ENCODE measurements at regions not wholly inside any gene's neighbourhood (a gene's known extent, or its start where the extent isn't known, plus 50 kb on each side); places are given as distances from the start of the nearest gene placed in this dataset.

DNA sequence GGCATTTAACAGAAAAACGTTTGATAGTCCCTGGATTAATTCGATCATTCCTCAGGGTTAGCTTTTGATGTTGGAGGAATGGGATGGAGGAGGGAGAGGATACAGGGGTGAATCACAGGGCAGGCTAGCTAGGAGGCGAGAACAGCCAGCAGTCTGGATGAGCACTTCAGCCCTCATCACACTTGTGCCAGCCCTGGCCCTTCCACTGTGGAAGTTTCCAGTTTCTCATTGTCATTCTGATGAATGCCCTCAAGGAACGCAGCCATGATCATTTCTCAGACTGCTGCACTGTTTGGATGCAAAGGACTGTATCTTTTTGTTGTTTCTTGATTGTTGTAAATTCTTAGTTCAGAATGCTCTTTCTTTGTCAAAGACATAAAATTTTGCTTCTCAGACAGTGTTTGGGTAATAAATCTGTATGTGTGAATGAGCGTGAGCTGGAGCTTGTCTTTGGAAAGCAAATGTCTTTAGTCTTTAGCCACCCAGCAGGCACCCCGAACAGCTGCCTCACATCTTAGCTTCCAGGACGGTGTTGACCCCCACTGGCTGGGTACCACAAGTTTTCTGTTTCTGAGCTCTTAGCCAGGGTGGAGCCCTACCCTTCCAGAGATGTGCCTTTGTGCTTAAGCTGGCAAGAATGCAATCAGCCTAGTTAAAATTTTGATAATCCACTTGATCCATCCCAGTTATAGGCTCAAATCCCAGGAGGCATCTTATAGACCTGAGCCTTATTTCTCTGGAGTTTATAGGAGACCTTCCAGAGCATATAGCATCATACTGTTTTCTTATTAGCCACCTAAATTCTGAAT, 121.1 kb downstream of the PDCD6IP start:
- H3K36me3 Mint-ChIP-seq = no peaks in the 10 kb centered on the region
- no peak overlapping the region for H3K4me3 Mint-ChIP-seq
- H3K9me3 Mint-ChIP-seq = no peaks in the 10 kb centered on the region
- H3K27ac Mint-ChIP-seq = no peak overlapping the region
- no peaks in the 10 kb centered on the region for H3K4me1 Mint-ChIP-seq
- peaks cover 3% of the 10 kb centered on the region for H3K27me3 Mint-ChIP-seq

DNA sequence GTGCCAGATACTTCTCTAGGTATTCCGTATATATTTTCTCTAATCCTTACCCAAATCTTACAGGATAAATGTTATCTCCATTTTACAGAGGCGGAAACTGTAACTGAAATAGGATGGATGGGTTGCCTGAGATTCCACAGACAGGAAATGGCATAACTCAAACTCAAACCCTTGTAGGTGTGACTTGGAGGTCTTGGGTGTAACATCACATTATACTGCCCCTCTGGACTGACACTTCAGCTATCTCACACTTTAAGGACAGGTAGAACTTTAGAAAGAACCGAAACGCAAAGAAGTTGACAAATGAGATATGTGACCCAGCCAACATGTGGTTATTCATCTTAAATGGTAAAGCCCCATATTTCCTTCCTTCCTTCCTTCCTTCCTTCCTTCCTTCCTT, 122.1 kb downstream of the PDCD6IP start:
- peak overlapping the region; percentile 53 for H3K27ac Mint-ChIP-seq
- no peaks in the 10 kb centered on the region for H3K9me3 Mint-ChIP-seq
- H3K4me1 Mint-ChIP-seq = no peaks in the 10 kb centered on the region
- H3K27me3 Mint-ChIP-seq = peaks cover 3% of the 10 kb centered on the region
- no peak overlapping the region for H3K4me3 Mint-ChIP-seq
- no peaks in the 10 kb centered on the region for H3K36me3 Mint-ChIP-seq

DNA sequence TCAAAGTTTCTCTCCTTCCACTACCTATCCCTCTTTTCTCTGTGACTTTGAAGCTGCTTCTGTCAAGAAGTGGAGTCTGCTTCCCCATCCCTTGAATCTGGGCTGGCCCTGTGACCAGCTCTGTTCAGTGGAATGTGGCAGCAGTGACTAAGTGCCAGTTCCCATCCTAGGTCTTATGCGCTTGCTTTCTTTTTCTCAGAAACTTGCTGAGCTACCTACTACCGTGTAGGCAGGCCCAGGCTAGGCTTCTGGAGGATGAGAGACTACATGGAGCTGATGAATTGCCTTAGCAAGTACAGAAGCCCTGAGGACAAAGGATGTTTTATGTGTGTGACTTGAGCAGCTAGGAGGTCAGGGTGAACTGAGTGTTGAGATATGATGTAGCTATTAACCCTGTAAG, 123.2 kb downstream of the PDCD6IP start:
- no peak overlapping the region for H3K27ac Mint-ChIP-seq
- H3K9me3 Mint-ChIP-seq = no peaks in the 10 kb centered on the region
- no peak overlapping the region for H3K4me3 Mint-ChIP-seq
- peaks cover under 1% of the 10 kb centered on the region for H3K27me3 Mint-ChIP-seq
- H3K36me3 Mint-ChIP-seq = no peaks in the 10 kb centered on the region
- H3K4me1 Mint-ChIP-seq = no peaks in the 10 kb centered on the region

DNA sequence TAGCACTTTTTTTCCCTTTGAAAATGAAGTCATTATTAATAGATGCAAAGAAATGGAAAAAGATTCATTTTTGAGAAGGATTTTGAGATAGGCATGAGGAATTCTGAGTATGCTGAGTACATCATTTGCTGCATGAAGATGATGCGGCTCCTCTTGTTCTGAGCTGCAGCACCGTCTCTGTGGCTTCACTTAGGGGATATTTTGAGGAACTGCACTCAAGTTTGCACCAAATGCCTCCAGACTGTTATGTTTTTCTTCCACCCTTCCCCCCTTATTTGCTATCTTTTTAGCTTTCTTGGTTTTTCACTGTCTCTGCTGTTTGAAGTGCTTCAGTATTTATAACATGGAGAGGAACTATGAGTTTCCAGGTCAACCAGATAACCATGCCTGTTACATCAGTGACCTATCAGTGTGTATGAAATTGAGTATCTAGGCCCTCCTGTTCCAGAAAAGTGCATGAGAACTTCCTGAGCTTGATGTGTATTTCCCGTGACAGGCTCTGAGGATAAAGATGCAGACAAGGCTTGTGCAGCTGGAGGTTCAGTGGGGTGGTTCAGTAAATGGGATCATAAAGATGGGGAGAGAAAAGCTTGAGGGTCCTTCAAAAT, 128.7 kb downstream of the PDCD6IP start:
- H3K4me3 Mint-ChIP-seq = no peak overlapping the region
- H3K27ac Mint-ChIP-seq = no peak overlapping the region
- no peaks in the 10 kb centered on the region for H3K4me1 Mint-ChIP-seq
- H3K36me3 Mint-ChIP-seq = no peaks in the 10 kb centered on the region
- no peaks in the 10 kb centered on the region for H3K9me3 Mint-ChIP-seq
- no peaks in the 10 kb centered on the region for H3K27me3 Mint-ChIP-seq

DNA sequence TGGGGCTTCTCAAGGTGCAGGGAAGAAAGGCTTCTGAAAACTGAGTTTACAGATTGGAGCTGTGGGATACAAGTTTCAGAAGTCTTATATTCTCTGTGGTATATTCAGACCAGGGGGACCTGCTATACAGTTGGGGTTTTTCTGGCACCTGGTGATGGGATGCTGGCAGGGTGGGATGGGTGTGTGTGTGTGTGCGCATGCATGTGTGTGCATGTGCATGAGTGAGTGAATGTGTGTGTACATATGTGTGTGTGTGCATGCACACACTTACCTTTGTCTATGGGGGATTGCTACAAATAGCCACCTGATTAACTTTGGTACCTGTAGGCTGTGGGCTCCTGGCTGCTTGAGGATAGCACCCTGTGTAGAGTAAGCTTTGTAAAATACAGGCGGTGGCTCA, 131.4 kb downstream of the PDCD6IP start:
- H3K27me3 Mint-ChIP-seq = no peaks in the 10 kb centered on the region
- no peaks in the 10 kb centered on the region for H3K9me3 Mint-ChIP-seq
- H3K27ac Mint-ChIP-seq = no peak overlapping the region
- no peaks in the 10 kb centered on the region for H3K36me3 Mint-ChIP-seq
- H3K4me1 Mint-ChIP-seq = no peaks in the 10 kb centered on the region
- no peak overlapping the region for H3K4me3 Mint-ChIP-seq

DNA sequence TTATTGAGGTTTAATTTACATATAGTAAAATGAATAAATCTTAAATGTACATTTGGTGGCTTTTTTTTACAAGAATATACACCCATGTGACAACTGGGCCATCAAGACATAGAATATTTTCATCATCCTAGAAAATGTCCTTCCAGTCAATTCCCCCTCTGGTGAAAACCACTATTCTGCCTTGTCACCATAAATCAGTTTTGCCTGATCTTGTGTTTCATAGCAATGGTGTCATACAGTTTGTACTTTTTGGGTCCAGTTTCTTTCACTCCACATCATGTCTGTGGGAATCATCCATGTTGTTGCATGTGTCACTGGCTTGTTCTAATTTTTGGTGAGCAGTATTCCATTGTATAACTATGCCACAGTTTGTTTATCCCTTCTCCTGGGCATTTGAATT, 133.1 kb downstream of the PDCD6IP start:
- Mint-ChIP-seq H3K4me3 (no peak overlapping the region), H3K4me1 (no peaks in the 10 kb centered on the region), H3K27me3 (peaks cover 5% of the 10 kb centered on the region), H3K9me3 (no peaks in the 10 kb centered on the region), H3K27ac (no peak overlapping the region), H3K36me3 (no peaks in the 10 kb centered on the region)

DNA sequence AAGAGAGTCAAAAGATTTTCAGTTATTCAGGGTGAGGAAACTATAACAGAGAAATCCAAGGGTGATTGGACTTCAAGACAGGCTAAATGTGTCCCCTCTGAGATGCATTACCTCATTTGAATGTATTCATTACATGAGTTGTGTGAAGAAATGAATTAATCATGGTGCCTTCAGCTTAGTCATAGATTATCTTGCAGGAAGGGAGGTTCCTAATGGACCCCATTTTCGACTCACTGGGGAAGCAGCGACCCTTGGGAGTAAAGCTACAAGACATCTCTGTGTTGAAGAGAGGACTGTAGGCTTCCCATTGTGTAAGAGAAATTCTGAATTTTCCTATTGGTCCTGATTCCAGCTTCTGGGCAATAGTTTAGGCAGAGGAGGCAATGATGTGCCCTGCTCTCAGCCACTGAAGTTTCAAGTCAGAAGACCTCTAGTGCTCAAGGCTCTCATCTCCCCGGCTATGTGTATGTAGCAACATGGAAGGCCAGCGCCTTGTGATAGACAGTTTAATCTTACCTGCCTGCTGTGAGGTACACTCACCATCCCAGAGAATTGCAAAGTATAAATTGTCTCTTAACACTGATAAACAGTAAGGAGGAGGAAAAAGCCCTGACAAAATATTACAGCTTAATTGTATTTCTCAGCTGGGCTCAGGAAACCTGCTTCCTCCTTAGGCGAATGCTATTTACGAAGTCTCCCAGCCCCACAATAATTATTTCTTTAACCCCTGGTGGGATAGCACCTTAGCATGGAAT, 133.8 kb downstream of the PDCD6IP start:
- Mint-ChIP-seq H3K4me3 (no peak overlapping the region), H3K9me3 (no peaks in the 10 kb centered on the region)

DNA sequence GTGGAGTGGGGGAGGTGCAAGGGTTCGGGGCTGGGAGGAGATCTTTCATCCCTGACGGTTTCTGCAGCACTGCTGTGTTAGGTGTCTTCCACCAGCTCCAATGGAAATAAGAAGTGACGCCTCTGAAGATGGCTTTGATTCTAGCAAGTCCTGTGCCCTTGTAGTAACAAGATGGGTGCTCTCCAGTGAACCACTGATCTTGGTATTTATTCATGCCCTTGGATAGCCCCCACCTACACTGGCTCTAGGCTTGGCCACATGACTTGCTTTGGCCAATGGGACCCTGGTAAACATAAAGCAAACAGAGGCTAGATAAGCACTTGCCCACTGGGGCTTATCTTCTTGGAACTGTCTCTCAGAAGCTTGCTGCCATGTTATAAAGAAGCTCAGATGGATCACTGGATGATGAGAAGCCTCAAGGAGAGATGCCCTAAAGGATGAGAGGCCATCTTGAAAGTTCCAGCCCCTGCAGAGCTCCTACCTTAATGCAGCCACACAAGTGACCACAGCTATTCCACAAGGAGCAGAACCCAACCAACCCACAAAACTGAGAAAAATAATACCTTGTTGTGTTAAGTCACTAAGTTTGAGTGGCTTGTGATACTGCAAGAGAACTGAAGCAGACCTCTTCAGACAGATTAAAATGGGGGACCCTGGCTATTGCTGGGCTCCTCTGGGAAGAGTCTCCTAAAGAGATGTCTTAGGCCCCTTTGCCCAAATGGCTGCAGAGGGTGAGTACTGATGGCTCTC, 137.9 kb downstream of the PDCD6IP start:
- Mint-ChIP-seq H3K36me3 (no peaks in the 10 kb centered on the region), H3K27ac (no peak overlapping the region), H3K27me3 (peaks cover 10% of the 10 kb centered on the region), H3K4me3 (no peak overlapping the region), H3K9me3 (no peaks in the 10 kb centered on the region), H3K4me1 (no peaks in the 10 kb centered on the region)

More for the DNA sequence above, 133.8 kb downstream of the PDCD6IP start:
- H3K4me1 Mint-ChIP-seq = no peaks in the 10 kb centered on the region
- peaks cover 7% of the 10 kb centered on the region for H3K27me3 Mint-ChIP-seq
- H3K27ac Mint-ChIP-seq = no peak overlapping the region
- H3K36me3 Mint-ChIP-seq = no peaks in the 10 kb centered on the region

DNA sequence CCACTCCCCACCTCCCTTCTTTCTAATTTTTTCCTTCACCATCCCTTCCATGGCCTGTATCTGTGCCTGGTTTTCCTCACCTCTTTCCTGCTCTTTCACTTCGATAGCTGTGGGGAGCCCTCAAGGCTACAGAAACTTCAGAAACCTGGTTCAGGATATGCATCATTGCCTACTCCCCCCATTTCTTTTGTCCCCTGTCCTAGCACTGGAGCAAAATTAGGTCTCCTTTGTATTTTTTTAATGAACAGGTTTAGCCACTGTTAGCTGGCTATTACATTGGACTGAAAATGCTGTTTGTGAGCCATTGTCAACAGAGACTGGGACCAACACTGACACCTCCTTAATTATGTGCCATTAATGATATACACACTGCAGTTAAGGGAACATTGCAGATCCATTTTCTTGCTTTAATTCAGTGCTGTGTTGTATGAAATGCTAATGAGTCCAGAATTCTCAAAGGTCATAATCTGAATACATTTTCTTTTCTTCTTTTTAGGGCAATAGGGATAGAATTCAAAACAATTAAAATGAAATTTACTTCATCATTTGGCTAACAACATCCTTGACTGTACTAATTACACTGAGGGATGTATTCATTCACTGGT, 138.6 kb downstream of the PDCD6IP start:
- H3K27ac Mint-ChIP-seq = no peak overlapping the region
- no peaks in the 10 kb centered on the region for H3K36me3 Mint-ChIP-seq
- H3K27me3 Mint-ChIP-seq = peaks cover 10% of the 10 kb centered on the region
- H3K9me3 Mint-ChIP-seq = no peaks in the 10 kb centered on the region
- no peak overlapping the region for H3K4me3 Mint-ChIP-seq
- H3K4me1 Mint-ChIP-seq = no peaks in the 10 kb centered on the region

DNA sequence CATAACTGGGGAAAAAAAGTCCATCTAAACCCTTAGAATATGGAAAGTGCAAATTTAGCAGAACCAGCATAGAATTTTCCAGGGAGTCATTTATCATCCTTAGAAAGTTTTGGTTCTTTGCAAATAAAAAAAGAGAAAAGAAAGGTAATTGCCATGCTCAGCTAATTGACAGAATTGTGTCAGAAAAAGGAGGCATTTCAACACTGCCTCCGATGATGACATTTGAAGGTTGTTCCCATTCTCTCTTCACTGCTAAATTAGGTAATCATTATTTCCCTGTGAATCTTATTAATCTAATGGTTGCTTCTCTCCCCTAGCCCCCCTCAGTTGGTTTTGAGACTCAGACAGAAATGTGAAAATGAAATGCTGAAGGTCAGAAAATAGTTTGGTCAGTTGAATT, 139.2 kb downstream of the PDCD6IP start:
- Mint-ChIP-seq H3K9me3 (no peaks in the 10 kb centered on the region), H3K4me3 (no peak overlapping the region), H3K27ac (no peak overlapping the region), H3K4me1 (no peaks in the 10 kb centered on the region), H3K27me3 (peaks cover 10% of the 10 kb centered on the region), H3K36me3 (no peaks in the 10 kb centered on the region)

DNA sequence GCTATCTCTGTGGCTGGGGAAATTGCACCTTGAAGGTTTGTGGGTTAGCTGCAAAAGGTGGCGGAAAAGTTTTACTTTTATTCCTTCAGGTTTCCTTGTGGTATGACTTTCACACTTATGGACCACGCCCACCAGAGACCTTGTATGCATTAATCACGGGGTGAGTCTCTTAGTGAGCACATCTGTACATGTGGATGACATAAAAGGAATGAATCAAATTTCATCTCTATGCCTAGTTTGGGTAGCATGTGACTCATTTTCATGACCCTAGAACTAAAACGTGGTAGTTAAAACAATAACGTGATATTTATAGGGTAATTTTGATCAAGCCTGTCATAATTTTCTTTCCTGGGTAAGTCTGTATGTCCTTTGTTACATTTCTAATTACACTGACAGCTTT, 141.7 kb downstream of the PDCD6IP start:
- no peaks in the 10 kb centered on the region for H3K4me1 Mint-ChIP-seq
- peaks cover 10% of the 10 kb centered on the region for H3K27me3 Mint-ChIP-seq
- no peak overlapping the region for H3K27ac Mint-ChIP-seq

DNA sequence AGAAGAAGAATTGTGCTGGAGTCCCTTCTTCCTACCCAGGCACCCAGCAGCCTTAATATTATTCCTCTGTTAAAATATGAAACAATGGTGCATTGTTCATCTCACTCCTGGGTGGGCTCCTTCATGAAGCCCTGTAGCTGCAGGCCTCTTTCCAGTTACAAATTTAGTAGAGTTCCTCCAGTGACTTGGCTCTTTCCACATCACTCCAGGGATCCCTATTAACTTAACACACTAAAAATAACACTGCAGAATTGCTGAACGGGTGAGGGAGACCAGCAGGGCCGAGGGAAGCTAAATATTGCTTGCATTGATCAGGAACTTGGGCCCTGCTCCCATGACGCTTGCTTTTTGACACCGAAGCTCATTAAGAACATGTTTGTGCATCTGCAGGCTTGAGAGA, 142.3 kb downstream of the PDCD6IP start:
- no peaks in the 10 kb centered on the region for H3K4me1 Mint-ChIP-seq
- no peak overlapping the region for H3K4me3 Mint-ChIP-seq
- H3K27ac Mint-ChIP-seq = no peak overlapping the region
- no peaks in the 10 kb centered on the region for H3K9me3 Mint-ChIP-seq
- H3K36me3 Mint-ChIP-seq = no peaks in the 10 kb centered on the region
- H3K27me3 Mint-ChIP-seq = peaks cover 7% of the 10 kb centered on the region

More for the DNA sequence above, 141.7 kb downstream of the PDCD6IP start:
- no peaks in the 10 kb centered on the region for H3K9me3 Mint-ChIP-seq
- no peaks in the 10 kb centered on the region for H3K36me3 Mint-ChIP-seq
- H3K4me3 Mint-ChIP-seq = no peak overlapping the region

DNA sequence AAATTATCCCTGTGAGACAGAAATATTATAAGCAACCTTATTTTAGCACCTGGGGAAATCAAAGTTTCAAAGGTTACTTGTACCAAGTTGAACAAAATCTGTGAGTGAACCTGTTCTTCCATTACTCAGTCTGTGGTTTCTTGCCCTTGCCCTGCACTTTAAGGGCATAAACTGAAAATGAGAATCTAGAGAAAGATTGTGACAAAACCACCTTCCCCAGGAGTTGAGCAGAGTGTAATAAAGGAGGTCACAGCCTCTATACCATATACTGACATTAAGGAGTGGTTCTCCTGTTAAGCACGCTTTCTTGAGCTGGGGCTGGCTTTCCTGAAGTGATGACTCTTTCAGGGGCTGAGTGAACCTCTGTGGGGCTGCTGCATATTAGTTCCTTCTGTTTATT, 143.4 kb downstream of the PDCD6IP start:
- no peaks in the 10 kb centered on the region for H3K4me1 Mint-ChIP-seq
- no peaks in the 10 kb centered on the region for H3K9me3 Mint-ChIP-seq
- no peaks in the 10 kb centered on the region for H3K36me3 Mint-ChIP-seq
- no peak overlapping the region for H3K4me3 Mint-ChIP-seq
- no peak overlapping the region for H3K27ac Mint-ChIP-seq
- peaks cover 5% of the 10 kb centered on the region for H3K27me3 Mint-ChIP-seq

DNA sequence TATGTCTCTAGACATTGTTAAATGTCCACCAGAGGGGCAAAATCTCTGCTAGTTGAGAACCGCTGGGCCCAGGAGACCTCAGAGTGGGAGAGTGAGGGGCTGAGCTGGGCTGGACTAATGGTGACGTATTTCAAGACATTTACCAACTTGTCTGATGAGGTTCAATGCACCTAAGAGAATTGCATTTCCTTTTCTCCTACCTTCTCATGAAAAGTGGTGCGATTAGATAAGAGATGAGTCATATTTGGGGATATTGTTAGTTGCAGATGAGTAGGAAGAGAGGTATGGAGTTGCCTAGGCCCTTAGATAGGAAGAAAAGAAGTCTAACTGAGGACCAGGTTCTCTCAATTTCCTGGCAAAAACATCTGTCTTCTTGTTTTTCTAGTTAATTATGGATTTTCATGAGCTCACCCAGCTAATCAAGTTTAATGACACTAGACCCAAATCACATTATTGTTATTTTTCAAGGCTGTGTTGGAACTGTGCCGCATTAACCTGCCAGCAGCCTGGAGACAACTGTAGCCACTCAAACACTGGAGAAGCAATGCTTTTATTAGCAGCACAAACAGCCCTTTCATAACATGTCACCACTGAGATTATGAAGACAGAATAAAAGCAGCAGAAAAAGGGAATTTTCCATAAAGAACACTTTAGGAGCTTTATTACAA, 144.2 kb downstream of the PDCD6IP start:
- no peak overlapping the region for H3K4me3 Mint-ChIP-seq
- no peaks in the 10 kb centered on the region for H3K36me3 Mint-ChIP-seq
- H3K27me3 Mint-ChIP-seq = peaks cover 2% of the 10 kb centered on the region
- H3K4me1 Mint-ChIP-seq = no peaks in the 10 kb centered on the region
- no peaks in the 10 kb centered on the region for H3K9me3 Mint-ChIP-seq
- H3K27ac Mint-ChIP-seq = no peak overlapping the region

DNA sequence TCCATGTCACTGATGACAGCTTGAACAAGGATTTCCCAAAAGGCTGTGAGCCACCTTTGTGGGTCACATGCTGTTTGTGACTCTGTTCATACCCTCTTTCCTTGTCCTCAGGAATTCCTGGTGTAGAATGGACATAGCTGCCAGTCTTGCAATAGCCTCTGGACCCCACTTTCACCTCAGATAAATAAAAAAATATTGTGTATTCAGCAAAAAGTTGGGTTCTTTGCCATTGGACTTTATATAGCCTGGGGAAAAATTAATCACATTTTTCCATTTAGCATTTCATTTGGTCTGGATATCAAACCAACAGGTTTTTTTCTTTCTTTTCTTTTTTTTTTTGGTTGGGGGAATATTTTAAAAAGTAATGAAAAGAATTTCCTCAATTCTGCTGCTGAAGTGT, 144.8 kb downstream of the PDCD6IP start:
- no peaks in the 10 kb centered on the region for H3K36me3 Mint-ChIP-seq
- H3K4me1 Mint-ChIP-seq = no peaks in the 10 kb centered on the region
- H3K27me3 Mint-ChIP-seq = no peaks in the 10 kb centered on the region
- H3K9me3 Mint-ChIP-seq = no peaks in the 10 kb centered on the region
- H3K27ac Mint-ChIP-seq = no peak overlapping the region
- no peak overlapping the region for H3K4me3 Mint-ChIP-seq

Data from activated naive CD4-positive, alpha-beta T cell treated with anti-CD3 and anti-CD28 coated beads, Interleukin-2, amount 50 U/mL, for 24 hours (primary cell).